HEK293 (cell line): ENCODE measurements at regions not wholly inside any gene's neighbourhood (a gene's known extent, or its start where the extent isn't known, plus 50 kb on each side); places are given as distances from the start of the nearest gene placed in this dataset.

Source experiments
- CTCF ChIA-PET: fragments of 350-600 bp; formaldehyde crosslinking; extraction: SDS; loops from one replicate; lab custom pipeline; 2021; ENCODE audit warnings: antibody characterized with exemption; lab: Yijun Ruan, JAX
- POLR2A ChIA-PET: fragments of 300-600 bp; formaldehyde crosslinking; extraction: SDS; loops from one replicate; lab custom pipeline; 2020; ENCODE audit warnings: antibody characterized with exemption, inconsistent platforms; lab: Yijun Ruan, JAX
- H3K27ac ChIP-seq: fragments of 200-500 bp; sonication (Bioruptor generic); 2 replicates; pipeline ENCODE4 v1.5.1; 2014; ENCODE audit warnings: low read depth, low read length, control low read depth, inconsistent platforms; ENCODE audit errors: extremely low read depth
- H3K36me3 ChIP-seq, 2 experiments: fragments of 200-500 bp in 1 of 2; sonication (Bioruptor generic) in 1 of 2; 1 replicate in 1 of 2; 2 replicates in 1 of 2; pipeline ENCODE4 v1.5.1; 2014 to 2017; ENCODE audit warnings: inconsistent platforms in 2 of 2, low read length in 2 of 2; ENCODE audit not compliant: control insufficient read depth in 2 of 2, insufficient read depth in 1 of 2
- H3K4me1 ChIP-seq: fragments of 200-500 bp; sonication (Bioruptor generic); 2 replicates; pipeline ENCODE4 v1.5.1; 2014; ENCODE audit warnings: mild to moderate bottlenecking, low read length, inconsistent platforms; ENCODE audit not compliant: control insufficient read depth, insufficient read depth
- H3K4me3 ChIP-seq: 2 replicates; pipeline ENCODE4 v1.5.1; 2011; ENCODE audit warnings: low read depth, mild to moderate bottlenecking, control low read depth, low read length, moderate library complexity
- H3K9me3 ChIP-seq: fragments of 200-500 bp; sonication (Bioruptor generic); 2 replicates; pipeline ENCODE4 v1.5.1; 2014; ENCODE audit warnings: low read depth, low read length, inconsistent platforms; ENCODE audit not compliant: control insufficient read depth, insufficient read depth
- ATF2 ChIP-seq: fragments of 450-650 bp; formaldehyde crosslinking; IDR thresholded peaks from 2 replicates; pipeline ENCODE4 v1.5.1; 2016; ENCODE audit warnings: missing biosample characterization, missing genetic modification characterization, low read depth
- BCL11B ChIP-seq: fragments of 450-650 bp; formaldehyde crosslinking; IDR thresholded peaks from 2 replicates; pipeline ENCODE4 v1.5.1; 2016; ENCODE audit warnings: low read depth, missing biosample characterization, missing genetic modification characterization
- GLIS2 ChIP-seq: fragments of 450-650 bp; formaldehyde crosslinking; IDR thresholded peaks from 2 replicates; pipeline ENCODE4 v1.5.1; 2016; ENCODE audit warnings: missing biosample characterization, missing genetic modification characterization
- IKZF3 ChIP-seq: fragments of 450-650 bp; IDR thresholded peaks from 2 replicates; pipeline ENCODE4 v1.5.0; 2018; ENCODE audit warnings: missing biosample characterization, mild to moderate bottlenecking, missing genetic modification characterization, moderate library complexity
- PRDM6 ChIP-seq: fragments of 450-650 bp; formaldehyde crosslinking; IDR thresholded peaks from 2 replicates; pipeline ENCODE4 v1.5.1; 2017; ENCODE audit warnings: missing biosample characterization, missing genetic modification characterization
- ZBTB17 ChIP-seq: fragments of 450-650 bp; formaldehyde crosslinking; IDR thresholded peaks from 2 replicates; pipeline ENCODE4 v1.5.1; 2016; ENCODE audit warnings: missing biosample characterization, missing genetic modification characterization
- ZBTB7A ChIP-seq: fragments of 450-650 bp; formaldehyde crosslinking; IDR thresholded peaks from 2 replicates; pipeline ENCODE4 v1.5.1; 2016; ENCODE audit warnings: low read depth, missing biosample characterization, missing genetic modification characterization
- ZFHX2 ChIP-seq: fragments of 450-650 bp; formaldehyde crosslinking; conservative IDR thresholded peaks from 2 replicates; pipeline ENCODE4 v1.5.1; 2016; ENCODE audit warnings: missing biosample characterization, missing genetic modification characterization
- ZIC2 ChIP-seq: fragments of 450-650 bp; formaldehyde crosslinking; IDR thresholded peaks from 2 replicates; pipeline ENCODE4 v1.5.1; 2016; ENCODE audit warnings: missing biosample characterization, missing genetic modification characterization
- ZNF112 ChIP-seq: fragments of 450-650 bp; formaldehyde crosslinking; IDR thresholded peaks from 2 replicates; pipeline ENCODE4 v1.5.0; 2017; ENCODE audit warnings: missing biosample characterization, missing genetic modification characterization
- ZNF133 ChIP-seq: fragments of 450-650 bp; formaldehyde crosslinking; IDR thresholded peaks from 2 replicates; pipeline ENCODE4 v1.5.1; 2016; ENCODE audit warnings: missing biosample characterization, missing genetic modification characterization
- ZNF140 ChIP-seq: fragments of 450-650 bp; formaldehyde crosslinking; IDR thresholded peaks from 2 replicates; pipeline ENCODE4 v1.5.1; 2016; ENCODE audit warnings: missing biosample characterization, missing genetic modification characterization
- ZNF146 ChIP-seq: fragments of 450-650 bp; formaldehyde crosslinking; IDR thresholded peaks from 2 replicates; pipeline ENCODE4 v1.5.1; 2016; ENCODE audit warnings: missing biosample characterization, missing genetic modification characterization
- ZNF280C ChIP-seq: fragments of 450-650 bp; formaldehyde crosslinking; IDR thresholded peaks from 2 replicates; pipeline ENCODE4 v1.5.1; 2016; ENCODE audit warnings: missing biosample characterization, missing genetic modification characterization
- ZNF324 ChIP-seq: fragments of 450-650 bp; formaldehyde crosslinking; IDR thresholded peaks from 2 replicates; pipeline ENCODE4 v1.5.1; 2016; ENCODE audit warnings: missing biosample characterization, missing genetic modification characterization
- ZNF510 ChIP-seq: fragments of 450-650 bp; formaldehyde crosslinking; IDR thresholded peaks from 2 replicates; pipeline ENCODE4 v1.5.1; 2018; ENCODE audit warnings: mild to moderate bottlenecking, missing genetic modification characterization, missing biosample characterization; ENCODE audit not compliant: insufficient replicate concordance
- ZNF521 ChIP-seq: fragments of 450-650 bp; formaldehyde crosslinking; IDR thresholded peaks from 2 replicates; pipeline ENCODE4 v1.5.1; 2017; ENCODE audit warnings: missing biosample characterization, mild to moderate bottlenecking, missing genetic modification characterization
- ZNF621 ChIP-seq: fragments of 450-650 bp; formaldehyde crosslinking; IDR thresholded peaks from 2 replicates; pipeline ENCODE4 v1.5.1; 2017; ENCODE audit warnings: missing biosample characterization, missing genetic modification characterization
- ZNF658 ChIP-seq: fragments of 450-650 bp; formaldehyde crosslinking; IDR thresholded peaks from 2 replicates; pipeline ENCODE4; 2016; ENCODE audit warnings: missing biosample characterization, missing genetic modification characterization
- ZNF664 ChIP-seq: fragments of 450-650 bp; formaldehyde crosslinking; IDR thresholded peaks from 2 replicates; pipeline ENCODE4 v1.5.1; 2016; ENCODE audit warnings: missing biosample characterization, missing genetic modification characterization
- ZNF670 ChIP-seq: fragments of 450-650 bp; formaldehyde crosslinking; IDR thresholded peaks from 2 replicates; pipeline ENCODE4 v1.5.1; 2016; ENCODE audit warnings: missing biosample characterization, missing genetic modification characterization, low read depth
- ZSCAN16 ChIP-seq: fragments of 450-650 bp; formaldehyde crosslinking; IDR thresholded peaks from 2 replicates; pipeline ENCODE4 v1.5.1; 2016; ENCODE audit warnings: missing biosample characterization, missing genetic modification characterization
- TF ChIP-seq, protein P1 (sequence below): fragments of 450-650 bp; formaldehyde crosslinking; IDR thresholded peaks from 2 replicates; pipeline ENCODE4 v1.5.1; 2017; ENCODE audit warnings: missing biosample characterization, missing genetic modification characterization
- TF ChIP-seq, protein P2 (sequence below): fragments of 450-650 bp; formaldehyde crosslinking; IDR thresholded peaks from 2 replicates; pipeline ENCODE4 v1.5.1; 2017; ENCODE audit warnings: missing biosample characterization, missing genetic modification characterization
- TF ChIP-seq, protein P3 (sequence below): sonication (generic); formaldehyde crosslinking; IDR thresholded peaks from 2 replicates; pipeline ENCODE4 v1.8.1; 2022; ENCODE audit warnings: mild to moderate bottlenecking, moderate library complexity, missing genetic modification reagents
- TF ChIP-seq, protein P4 (sequence below): fragments of 450-650 bp; formaldehyde crosslinking; IDR thresholded peaks from 2 replicates; pipeline ENCODE4 v1.5.1; 2016; ENCODE audit warnings: missing biosample characterization, missing genetic modification characterization

- no peak overlapping the region for H3K4me3 ChIP-seq
- H3K27ac ChIP-seq = no peak overlapping the region
- POLR2A ChIA-PET = no interaction called here
- no peaks in the 10 kb centered on the region for H3K4me1 ChIP-seq
- TF ChIP-seq ZNF133 (tag by site-specific recombination) (no peak), ZNF521 (tag by site-specific recombination) (no peak), ZNF658 (tag by site-specific recombination) (no peak), GLIS2 (tag by site-specific recombination) (no peak), ZNF112 (tag by site-specific recombination) (no peak), BCL11B (tag by site-specific recombination) (no peak), ZNF621 (tag by site-specific recombination) (no peak), IKZF3 (no peak), ZNF510 (tag by site-specific recombination) (no peak), ZIC2 (tag by site-specific recombination) (no peak), ZSCAN16 (tag by site-specific recombination) (no peak), ZBTB17 (tag by site-specific recombination) (no peak), ZNF146 (tag by site-specific recombination) (no peak), ZBTB7A (no peak), ZNF670 (tag by site-specific recombination) (no peak)
- TF ChIP-seq, protein P1, sequence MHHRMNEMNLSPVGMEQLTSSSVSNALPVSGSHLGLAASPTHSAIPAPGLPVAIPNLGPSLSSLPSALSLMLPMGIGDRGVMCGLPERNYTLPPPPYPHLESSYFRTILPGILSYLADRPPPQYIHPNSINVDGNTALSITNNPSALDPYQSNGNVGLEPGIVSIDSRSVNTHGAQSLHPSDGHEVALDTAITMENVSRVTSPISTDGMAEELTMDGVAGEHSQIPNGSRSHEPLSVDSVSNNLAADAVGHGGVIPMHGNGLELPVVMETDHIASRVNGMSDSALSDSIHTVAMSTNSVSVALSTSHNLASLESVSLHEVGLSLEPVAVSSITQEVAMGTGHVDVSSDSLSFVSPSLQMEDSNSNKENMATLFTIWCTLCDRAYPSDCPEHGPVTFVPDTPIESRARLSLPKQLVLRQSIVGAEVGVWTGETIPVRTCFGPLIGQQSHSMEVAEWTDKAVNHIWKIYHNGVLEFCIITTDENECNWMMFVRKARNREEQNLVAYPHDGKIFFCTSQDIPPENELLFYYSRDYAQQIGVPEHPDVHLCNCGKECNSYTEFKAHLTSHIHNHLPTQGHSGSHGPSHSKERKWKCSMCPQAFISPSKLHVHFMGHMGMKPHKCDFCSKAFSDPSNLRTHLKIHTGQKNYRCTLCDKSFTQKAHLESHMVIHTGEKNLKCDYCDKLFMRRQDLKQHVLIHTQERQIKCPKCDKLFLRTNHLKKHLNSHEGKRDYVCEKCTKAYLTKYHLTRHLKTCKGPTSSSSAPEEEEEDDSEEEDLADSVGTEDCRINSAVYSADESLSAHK (tag by site-specific recombination) = no peak
- TF ChIP-seq, protein P2, sequence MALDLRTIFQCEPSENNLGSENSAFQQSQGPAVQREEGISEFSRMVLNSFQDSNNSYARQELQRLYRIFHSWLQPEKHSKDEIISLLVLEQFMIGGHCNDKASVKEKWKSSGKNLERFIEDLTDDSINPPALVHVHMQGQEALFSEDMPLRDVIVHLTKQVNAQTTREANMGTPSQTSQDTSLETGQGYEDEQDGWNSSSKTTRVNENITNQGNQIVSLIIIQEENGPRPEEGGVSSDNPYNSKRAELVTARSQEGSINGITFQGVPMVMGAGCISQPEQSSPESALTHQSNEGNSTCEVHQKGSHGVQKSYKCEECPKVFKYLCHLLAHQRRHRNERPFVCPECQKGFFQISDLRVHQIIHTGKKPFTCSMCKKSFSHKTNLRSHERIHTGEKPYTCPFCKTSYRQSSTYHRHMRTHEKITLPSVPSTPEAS (tag by site-specific recombination) = no peak
- TF ChIP-seq, protein P3, sequence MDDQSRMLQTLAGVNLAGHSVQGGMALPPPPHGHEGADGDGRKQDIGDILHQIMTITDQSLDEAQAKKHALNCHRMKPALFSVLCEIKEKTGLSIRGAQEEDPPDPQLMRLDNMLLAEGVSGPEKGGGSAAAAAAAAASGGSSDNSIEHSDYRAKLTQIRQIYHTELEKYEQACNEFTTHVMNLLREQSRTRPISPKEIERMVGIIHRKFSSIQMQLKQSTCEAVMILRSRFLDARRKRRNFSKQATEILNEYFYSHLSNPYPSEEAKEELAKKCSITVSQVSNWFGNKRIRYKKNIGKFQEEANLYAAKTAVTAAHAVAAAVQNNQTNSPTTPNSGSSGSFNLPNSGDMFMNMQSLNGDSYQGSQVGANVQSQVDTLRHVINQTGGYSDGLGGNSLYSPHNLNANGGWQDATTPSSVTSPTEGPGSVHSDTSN (CRISPR knock-in tag) = no peak
- TF ChIP-seq, protein P4, sequence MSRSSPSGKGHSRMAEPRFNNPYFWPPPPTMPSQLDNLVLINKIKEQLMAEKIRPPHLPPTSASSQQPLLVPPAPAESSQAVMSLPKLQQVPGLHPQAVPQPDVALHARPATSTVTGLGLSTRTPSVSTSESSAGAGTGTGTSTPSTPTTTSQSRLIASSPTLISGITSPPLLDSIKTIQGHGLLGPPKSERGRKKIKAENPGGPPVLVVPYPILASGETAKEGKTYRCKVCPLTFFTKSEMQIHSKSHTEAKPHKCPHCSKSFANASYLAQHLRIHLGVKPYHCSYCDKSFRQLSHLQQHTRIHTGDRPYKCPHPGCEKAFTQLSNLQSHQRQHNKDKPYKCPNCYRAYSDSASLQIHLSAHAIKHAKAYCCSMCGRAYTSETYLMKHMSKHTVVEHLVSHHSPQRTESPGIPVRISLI = no peak
- H3K9me3 ChIP-seq = no peaks in the 10 kb centered on the region
- CTCF ChIA-PET = no interaction called here
- no peaks in the 10 kb centered on the region for H3K36me3 ChIP-seq
Measured at GRCh38 chr13:53160211-53160610, 131.6 kb downstream of the OLFM4 start.

DNA sequence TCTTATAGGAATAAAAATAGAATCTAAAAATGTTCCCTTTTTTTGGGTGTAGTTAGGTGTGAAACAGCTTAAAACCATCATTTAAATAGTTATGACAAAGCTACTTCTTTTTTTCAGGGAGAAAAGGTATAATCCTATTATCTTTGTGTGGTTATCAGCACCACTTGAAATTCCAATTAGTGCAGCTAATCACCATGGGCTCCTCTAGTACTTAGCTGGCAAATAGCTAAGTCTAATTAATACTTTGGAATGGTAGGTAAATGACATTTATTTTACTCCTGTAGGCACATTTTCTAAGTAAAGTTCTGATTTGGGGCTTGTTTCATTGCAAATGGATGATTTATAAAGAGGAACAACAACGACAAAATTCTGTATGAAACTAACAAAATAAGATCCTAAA lies 132.6 kb downstream of the OLFM4 start:
- ChIA-PET CTCF (interaction anchor here (1.2 kb wide), 1 partner anchor 9 kb away, joined by 11 read pairs; no protein-coding TSS in a partner anchor), POLR2A (no interaction called here)
- Histone ChIP-seq H3K4me1 (no peaks in the 10 kb centered on the region), H3K9me3 (no peaks in the 10 kb centered on the region), H3K36me3 (no peaks in the 10 kb centered on the region), H3K27ac (no peak overlapping the region), H3K4me3 (no peak overlapping the region)
- TF ChIP-seq ZFHX2 (tag by site-specific recombination) = no peak
- TF ChIP-seq ZNF324 (tag by site-specific recombination) = no peak
- TF ChIP-seq ZNF664 (tag by site-specific recombination) = no peak
- TF ChIP-seq PRDM6 (tag by site-specific recombination) = no peak
- no peak for TF ChIP-seq ZNF280C (tag by site-specific recombination)
- TF ChIP-seq BCL11B (tag by site-specific recombination) = no peak
- TF ChIP-seq ZNF140 (tag by site-specific recombination) = no peak
- TF ChIP-seq ATF2 = no peak
